ENCODE measurements at regions not wholly inside any gene's neighbourhood (a gene's known extent, or its start where the extent isn't known, plus 50 kb on each side); places are given as distances from the start of the nearest gene placed in this dataset.

DNA sequence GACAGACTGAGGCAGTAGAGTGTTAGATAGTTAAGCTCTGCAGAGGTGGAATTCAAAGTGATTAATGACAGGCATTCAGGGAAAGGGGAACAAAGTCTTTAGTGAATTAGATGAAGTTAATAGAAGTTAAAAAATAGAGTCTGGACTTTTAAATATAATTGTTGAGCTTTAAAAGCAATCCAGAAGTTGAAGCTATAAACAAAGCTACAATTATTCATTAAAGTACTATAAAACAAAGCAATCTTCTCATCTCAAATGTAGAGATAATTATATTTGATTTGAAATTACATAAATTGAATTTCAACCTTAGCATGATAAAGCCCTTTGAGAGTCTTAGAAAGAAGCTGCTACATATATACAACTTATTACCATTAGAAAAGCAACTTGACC is 710.6 kb downstream of the MRPL39 start:
- TF ChIP-seq POLR2AphosphoS5 (IDR thresholded peaks at IDR 0.05; ENCODE audit: low read depth) (no peak), ZNF331 (CRISPR knock-in tag; IDR thresholded peaks at IDR 0.05; ENCODE audit: low read depth) (no peak), EZH2 (IDR thresholded peaks at IDR 0.05; ENCODE audit: low read depth, unreplicated experiment) (no peak), ZNF114 (CRISPR knock-in tag; IDR thresholded peaks at IDR 0.05) (no peak), JUNB (IDR thresholded peaks at IDR 0.05; ENCODE audit: unreplicated experiment) (no peak), EZH2phosphoT487 (IDR thresholded peaks at IDR 0.05; ENCODE audit: unreplicated experiment) (no peak), CREB1 (CRISPR knock-in tag; IDR thresholded peaks at IDR 0.05; ENCODE audit: low read depth) (no peak)
- TF ChIP-seq, protein P1, sequence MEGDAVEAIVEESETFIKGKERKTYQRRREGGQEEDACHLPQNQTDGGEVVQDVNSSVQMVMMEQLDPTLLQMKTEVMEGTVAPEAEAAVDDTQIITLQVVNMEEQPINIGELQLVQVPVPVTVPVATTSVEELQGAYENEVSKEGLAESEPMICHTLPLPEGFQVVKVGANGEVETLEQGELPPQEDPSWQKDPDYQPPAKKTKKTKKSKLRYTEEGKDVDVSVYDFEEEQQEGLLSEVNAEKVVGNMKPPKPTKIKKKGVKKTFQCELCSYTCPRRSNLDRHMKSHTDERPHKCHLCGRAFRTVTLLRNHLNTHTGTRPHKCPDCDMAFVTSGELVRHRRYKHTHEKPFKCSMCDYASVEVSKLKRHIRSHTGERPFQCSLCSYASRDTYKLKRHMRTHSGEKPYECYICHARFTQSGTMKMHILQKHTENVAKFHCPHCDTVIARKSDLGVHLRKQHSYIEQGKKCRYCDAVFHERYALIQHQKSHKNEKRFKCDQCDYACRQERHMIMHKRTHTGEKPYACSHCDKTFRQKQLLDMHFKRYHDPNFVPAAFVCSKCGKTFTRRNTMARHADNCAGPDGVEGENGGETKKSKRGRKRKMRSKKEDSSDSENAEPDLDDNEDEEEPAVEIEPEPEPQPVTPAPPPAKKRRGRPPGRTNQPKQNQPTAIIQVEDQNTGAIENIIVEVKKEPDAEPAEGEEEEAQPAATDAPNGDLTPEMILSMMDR (conservative IDR thresholded peaks at IDR 0.05; ENCODE audit: low read depth in 2 of 2), result no peak
- TF ChIP-seq, protein P2, sequence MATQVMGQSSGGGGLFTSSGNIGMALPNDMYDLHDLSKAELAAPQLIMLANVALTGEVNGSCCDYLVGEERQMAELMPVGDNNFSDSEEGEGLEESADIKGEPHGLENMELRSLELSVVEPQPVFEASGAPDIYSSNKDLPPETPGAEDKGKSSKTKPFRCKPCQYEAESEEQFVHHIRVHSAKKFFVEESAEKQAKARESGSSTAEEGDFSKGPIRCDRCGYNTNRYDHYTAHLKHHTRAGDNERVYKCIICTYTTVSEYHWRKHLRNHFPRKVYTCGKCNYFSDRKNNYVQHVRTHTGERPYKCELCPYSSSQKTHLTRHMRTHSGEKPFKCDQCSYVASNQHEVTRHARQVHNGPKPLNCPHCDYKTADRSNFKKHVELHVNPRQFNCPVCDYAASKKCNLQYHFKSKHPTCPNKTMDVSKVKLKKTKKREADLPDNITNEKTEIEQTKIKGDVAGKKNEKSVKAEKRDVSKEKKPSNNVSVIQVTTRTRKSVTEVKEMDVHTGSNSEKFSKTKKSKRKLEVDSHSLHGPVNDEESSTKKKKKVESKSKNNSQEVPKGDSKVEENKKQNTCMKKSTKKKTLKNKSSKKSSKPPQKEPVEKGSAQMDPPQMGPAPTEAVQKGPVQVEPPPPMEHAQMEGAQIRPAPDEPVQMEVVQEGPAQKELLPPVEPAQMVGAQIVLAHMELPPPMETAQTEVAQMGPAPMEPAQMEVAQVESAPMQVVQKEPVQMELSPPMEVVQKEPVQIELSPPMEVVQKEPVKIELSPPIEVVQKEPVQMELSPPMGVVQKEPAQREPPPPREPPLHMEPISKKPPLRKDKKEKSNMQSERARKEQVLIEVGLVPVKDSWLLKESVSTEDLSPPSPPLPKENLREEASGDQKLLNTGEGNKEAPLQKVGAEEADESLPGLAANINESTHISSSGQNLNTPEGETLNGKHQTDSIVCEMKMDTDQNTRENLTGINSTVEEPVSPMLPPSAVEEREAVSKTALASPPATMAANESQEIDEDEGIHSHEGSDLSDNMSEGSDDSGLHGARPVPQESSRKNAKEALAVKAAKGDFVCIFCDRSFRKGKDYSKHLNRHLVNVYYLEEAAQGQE (IDR thresholded peaks at IDR 0.05; ENCODE audit: unreplicated experiment), result no peak

Measured in GM23338 (cell line).